HepG2 (cell line): ENCODE measurements at regions not wholly inside any gene's neighbourhood (a gene's known extent, or its start where the extent isn't known, plus 50 kb on each side); places are given as distances from the start of the nearest gene placed in this dataset.

ENCODE experiments used
- ATAC-seq: fragments of 200-7000 bp; cut with Tn5 transposase; 3 replicates; pipeline ENCODE4 v1.9.1; 2020; ENCODE audit warnings: mild to moderate bottlenecking, moderate library complexity
- BruUV-seq: library from RNA; stranded (reverse); fragments of 400-500 nt; replicated peaks from 2 replicates; lab custom pipeline; 2021; lab: Mats Ljungman, UMichigan
- CTCF ChIA-PET: fragments of 300-600 bp; formaldehyde crosslinking; extraction: SDS; loops from one replicate; lab custom pipeline; 2021; ENCODE audit warnings: low total read pairs, inconsistent platforms, low intra/inter-chr PET ratio; lab: Yijun Ruan, JAX
- POLR2A ChIA-PET: fragments of 350-600 bp; sonication (Branson Sonifier 250); formaldehyde crosslinking; loops from one replicate; lab custom pipeline; 2020; ENCODE audit warnings: antibody characterized with exemption, inconsistent platforms; lab: Yijun Ruan, JAX
- DNase-seq: peaks from one replicate; pipeline ENCODE4 v3.0.0-alpha.2; 2015; ENCODE audit warnings: low spot score
- FAIRE-seq: peaks from 3 replicates; lab custom pipeline; 2011; peaks lifted over from hg19 to GRCh38; lab: Jason Lieb, UNC
- H2AFZ ChIP-seq: one replicate; pipeline ENCODE4 v1.6.1; 2011; ENCODE audit warnings: low read length, inconsistent platforms
- H3K27ac ChIP-seq: fragments of 300-600 bp; 3 replicates; pipeline ENCODE4 v1.8.0; 2011; ENCODE audit warnings: mixed run types, mild to moderate bottlenecking, mixed read lengths, low read length, inconsistent platforms; ENCODE audit not compliant: insufficient read depth; ENCODE audit errors: extremely low read length
- H3K27me3 ChIP-seq, 2 experiments: fragments of 200-600 bp in 1 of 2; 2 replicates in 1 of 2; 3 replicates in 1 of 2; pipeline versions ENCODE4 v1.6.0 to v1.8.0; 2011; ENCODE audit warnings: low read length in 2 of 2, mild to moderate bottlenecking in 2 of 2, moderate library complexity in 2 of 2, inconsistent platforms in 1 of 2; ENCODE audit not compliant: insufficient read depth in 2 of 2, control insufficient read depth in 1 of 2
- H3K36me3 ChIP-seq, 2 experiments: fragments of 200-600 bp in 1 of 2; replicated peaks in 1 of 2; 2 replicates in 1 of 2; 3 replicates in 1 of 2; pipeline versions ENCODE4 v1.5.1 to v1.8.0; 2011; ENCODE audit warnings: low read length in 2 of 2, inconsistent platforms in 1 of 2; ENCODE audit not compliant: insufficient read depth in 2 of 2, control insufficient read depth in 1 of 2
- H3K4me1 ChIP-seq: 2 replicates; pipeline ENCODE4 v1.5.1; 2012; ENCODE audit warnings: low read length, inconsistent platforms; ENCODE audit not compliant: insufficient read depth
- H3K4me2 ChIP-seq: 2 replicates; pipeline ENCODE4 v1.6.0; 2011; ENCODE audit warnings: low read depth, low read length, inconsistent platforms
- H3K4me3 ChIP-seq, 3 experiments: fragments of 200-600 bp in 1 of 3; sonication (generic), shearing (Covaris generic) in 1 of 3; replicated peaks in 1 of 3; 2 replicates each; pipeline ENCODE4 v1.5.1; 2011 to 2016; ENCODE audit warnings: low read length in 3 of 3, inconsistent platforms in 2 of 3, low read depth in 2 of 3, mild to moderate bottlenecking in 2 of 3, control low read depth in 1 of 3, mixed read lengths in 1 of 3; ENCODE audit not compliant: insufficient read depth in 1 of 3
- H3K79me2 ChIP-seq: one replicate; pipeline ENCODE4 v1.6.1; 2011; ENCODE audit warnings: low read length, inconsistent platforms; ENCODE audit not compliant: insufficient read depth
- H3K9ac ChIP-seq: 2 replicates; pipeline ENCODE4 v1.6.0; 2011; ENCODE audit warnings: mild to moderate bottlenecking, low read depth, low read length, inconsistent platforms; ENCODE audit not compliant: insufficient read depth
- H3K9me3 ChIP-seq: 2 replicates; pipeline ENCODE4 v1.5.1; 2012; ENCODE audit warnings: mild to moderate bottlenecking, low read length
- H4K20me1 ChIP-seq: 2 replicates; pipeline ENCODE4 v1.6.0; 2011; ENCODE audit warnings: inconsistent platforms, mild to moderate bottlenecking, low read length, moderate library complexity; ENCODE audit not compliant: insufficient read depth
- ELF4 ChIP-seq: sonication (generic); formaldehyde crosslinking; IDR thresholded peaks from 2 replicates; pipeline ENCODE4 v1.5.0; 2020; ENCODE audit warnings: missing genetic modification reagents, mild to moderate bottlenecking, moderate library complexity, borderline replicate concordance
- FUBP1 ChIP-seq: sonication (generic); formaldehyde crosslinking; IDR thresholded peaks from 2 replicates; pipeline ENCODE4 v1.5.1; 2020; ENCODE audit warnings: missing genetic modification reagents, mild to moderate bottlenecking, borderline replicate concordance
- GRHL1 ChIP-seq: sonication (generic); formaldehyde crosslinking; conservative IDR thresholded peaks from 2 replicates; pipeline ENCODE4 v1.8.0; 2022; ENCODE audit warnings: missing genetic modification reagents
- JUND ChIP-seq: sonication (generic); formaldehyde crosslinking; IDR thresholded peaks from 2 replicates; pipeline ENCODE4 v1.8.0; 2022; ENCODE audit warnings: mild to moderate bottlenecking, missing genetic modification reagents
- XBP1 ChIP-seq: sonication (generic); formaldehyde crosslinking; IDR thresholded peaks from 2 replicates; pipeline ENCODE4 v1.5.0; 2020; ENCODE audit warnings: missing genetic modification reagents
- ZNF30 ChIP-seq: sonication (generic); formaldehyde crosslinking; IDR thresholded peaks from 2 replicates; pipeline ENCODE4 v1.5.0; 2020; ENCODE audit warnings: mild to moderate bottlenecking, missing genetic modification reagents
- ZNF430 ChIP-seq: sonication (generic); formaldehyde crosslinking; IDR thresholded peaks from 2 replicates; pipeline ENCODE4 v1.9.0; 2021; ENCODE audit warnings: mild to moderate bottlenecking, missing genetic modification reagents
- ZNF660 ChIP-seq: sonication (generic); formaldehyde crosslinking; IDR thresholded peaks from 2 replicates; pipeline ENCODE4 v1.5.1; 2020; ENCODE audit warnings: mild to moderate bottlenecking, low read depth, missing genetic modification reagents, borderline replicate concordance
- WGBS: methylation state at CpG from one replicate; pipeline ENCODE4 v1.1.6; 2017; ENCODE audit warnings: low lambda C conversion rate; 5-methylcytosine and 5-hydroxymethylcytosine counted together
- in situ Hi-C: cut with HindIII; loops from 2 replicates; pipeline ENCODE4 v1.10.0; 2017; ENCODE audit warnings: low pct_unique_long_range_greater_than_20kb; ENCODE audit not compliant: extremely low pct_ligation_motif_present
- intact Hi-C: fragments of 100-400 bp; cut with micrococcal nuclease; formaldehyde crosslinking; loops from one replicate; pipeline ENCODE4 v1.10.0; 2022; ENCODE audit not compliant: unreplicated experiment
- TF ChIP-seq, protein P1 (sequence below): sonication (generic); formaldehyde crosslinking; IDR thresholded peaks from 2 replicates; pipeline ENCODE4 v1.5.0; 2020; ENCODE audit warnings: missing genetic modification reagents
- TF ChIP-seq, protein P2 (sequence below): sonication (generic); formaldehyde crosslinking; IDR thresholded peaks from 2 replicates; pipeline ENCODE4 v1.5.0; 2020; ENCODE audit warnings: missing genetic modification reagents

- TF ChIP-seq ZNF430 (CRISPR knock-in tag) (no peak), FUBP1 (CRISPR knock-in tag) (no peak)
Measured at GRCh38 chr12:17062267-17063036, 456.5 kb upstream of the LMO3 start (continued).

- CTCF ChIA-PET, result no interaction called here
- H3K9ac ChIP-seq, result no peak overlapping the region
- ATAC-seq (no peak), DNase-seq (no peak)
- TF ChIP-seq ZNF660 (CRISPR knock-in tag) (no peak), GRHL1 (CRISPR knock-in tag) (no peak), ZNF30 (CRISPR knock-in tag) (no peak), ELF4 (no peak), JUND (CRISPR knock-in tag) (no peak), XBP1 (no peak)
- TF ChIP-seq, protein P1, sequence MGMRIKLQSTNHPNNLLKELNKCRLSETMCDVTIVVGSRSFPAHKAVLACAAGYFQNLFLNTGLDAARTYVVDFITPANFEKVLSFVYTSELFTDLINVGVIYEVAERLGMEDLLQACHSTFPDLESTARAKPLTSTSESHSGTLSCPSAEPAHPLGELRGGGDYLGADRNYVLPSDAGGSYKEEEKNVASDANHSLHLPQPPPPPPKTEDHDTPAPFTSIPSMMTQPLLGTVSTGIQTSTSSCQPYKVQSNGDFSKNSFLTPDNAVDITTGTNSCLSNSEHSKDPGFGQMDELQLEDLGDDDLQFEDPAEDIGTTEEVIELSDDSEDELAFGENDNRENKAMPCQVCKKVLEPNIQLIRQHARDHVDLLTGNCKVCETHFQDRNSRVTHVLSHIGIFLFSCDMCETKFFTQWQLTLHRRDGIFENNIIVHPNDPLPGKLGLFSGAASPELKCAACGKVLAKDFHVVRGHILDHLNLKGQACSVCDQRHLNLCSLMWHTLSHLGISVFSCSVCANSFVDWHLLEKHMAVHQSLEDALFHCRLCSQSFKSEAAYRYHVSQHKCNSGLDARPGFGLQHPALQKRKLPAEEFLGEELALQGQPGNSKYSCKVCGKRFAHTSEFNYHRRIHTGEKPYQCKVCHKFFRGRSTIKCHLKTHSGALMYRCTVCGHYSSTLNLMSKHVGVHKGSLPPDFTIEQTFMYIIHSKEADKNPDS (CRISPR knock-in tag), result no peak
- TF ChIP-seq, protein P2, sequence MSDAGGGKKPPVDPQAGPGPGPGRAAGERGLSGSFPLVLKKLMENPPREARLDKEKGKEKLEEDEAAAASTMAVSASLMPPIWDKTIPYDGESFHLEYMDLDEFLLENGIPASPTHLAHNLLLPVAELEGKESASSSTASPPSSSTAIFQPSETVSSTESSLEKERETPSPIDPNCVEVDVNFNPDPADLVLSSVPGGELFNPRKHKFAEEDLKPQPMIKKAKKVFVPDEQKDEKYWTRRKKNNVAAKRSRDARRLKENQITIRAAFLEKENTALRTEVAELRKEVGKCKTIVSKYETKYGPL (CRISPR knock-in tag), result no peak
- TF ChIP-seq, all 625 proteins: peak for 0
- BruUV-seq, result no TSS peak
- Histone ChIP-seq H4K20me1 (no peaks in the 10 kb centered on the region), H3K4me2 (no peak overlapping the region), H3K4me1 (no peaks in the 10 kb centered on the region), H3K79me2 (no peaks in the 10 kb centered on the region), H3K36me3 (no peaks in the 10 kb centered on the region), H3K27ac (no peak overlapping the region), H3K9me3 (no peaks in the 10 kb centered on the region), H3K4me3 (no peak overlapping the region), H3K27me3 (no peaks in the 10 kb centered on the region), H2AFZ (no peak overlapping the region)
- in situ Hi-C loops (no loop called here), intact Hi-C loops (no loop called here)
- POLR2A ChIA-PET, result no interaction called here
- WGBS, result 0% methylated on average over 5 of the region's 5 CpGs
- FAIRE-seq, result no peak
Measured at GRCh38 chr12:17060260-17060659, 454.3 kb upstream of the LMO3 start.
